ENCODE measurements at regions not wholly inside any gene's neighbourhood (a gene's known extent, or its start where the extent isn't known, plus 50 kb on each side); places are given as distances from the start of the nearest gene placed in this dataset.

GRCh38 chr12:17104801-17105200 is 498.8 kb upstream of the LMO3 start:
- no peak overlapping the region for H3K4me3 ChIP-seq (ENCODE audit: low read depth, low read length)
- TF ChIP-seq, protein P1, sequence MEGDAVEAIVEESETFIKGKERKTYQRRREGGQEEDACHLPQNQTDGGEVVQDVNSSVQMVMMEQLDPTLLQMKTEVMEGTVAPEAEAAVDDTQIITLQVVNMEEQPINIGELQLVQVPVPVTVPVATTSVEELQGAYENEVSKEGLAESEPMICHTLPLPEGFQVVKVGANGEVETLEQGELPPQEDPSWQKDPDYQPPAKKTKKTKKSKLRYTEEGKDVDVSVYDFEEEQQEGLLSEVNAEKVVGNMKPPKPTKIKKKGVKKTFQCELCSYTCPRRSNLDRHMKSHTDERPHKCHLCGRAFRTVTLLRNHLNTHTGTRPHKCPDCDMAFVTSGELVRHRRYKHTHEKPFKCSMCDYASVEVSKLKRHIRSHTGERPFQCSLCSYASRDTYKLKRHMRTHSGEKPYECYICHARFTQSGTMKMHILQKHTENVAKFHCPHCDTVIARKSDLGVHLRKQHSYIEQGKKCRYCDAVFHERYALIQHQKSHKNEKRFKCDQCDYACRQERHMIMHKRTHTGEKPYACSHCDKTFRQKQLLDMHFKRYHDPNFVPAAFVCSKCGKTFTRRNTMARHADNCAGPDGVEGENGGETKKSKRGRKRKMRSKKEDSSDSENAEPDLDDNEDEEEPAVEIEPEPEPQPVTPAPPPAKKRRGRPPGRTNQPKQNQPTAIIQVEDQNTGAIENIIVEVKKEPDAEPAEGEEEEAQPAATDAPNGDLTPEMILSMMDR (IDR thresholded peaks at IDR 0.05; ENCODE audit: borderline replicate concordance, insufficient read depth, low read depth, low read length): no peak

DNA sequence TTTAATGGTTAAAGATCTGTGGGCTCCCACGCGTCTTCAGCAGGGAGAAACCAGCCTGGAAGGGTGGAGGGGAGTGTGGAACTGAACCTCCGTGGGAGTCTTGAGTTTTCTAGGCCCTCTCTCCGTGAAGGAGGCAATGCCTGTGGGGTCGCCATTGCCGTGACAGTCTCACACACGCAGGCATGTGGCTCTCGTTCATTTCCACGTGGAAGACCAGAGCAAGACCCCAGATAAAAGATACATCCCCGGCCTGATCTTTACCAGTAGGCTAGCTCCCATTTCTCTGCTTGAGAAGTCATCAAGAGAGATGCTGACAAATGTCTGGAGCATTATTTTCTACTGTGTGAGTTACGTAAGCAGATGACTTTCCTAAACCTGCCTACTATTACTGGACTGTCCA is 491.7 kb upstream of the LMO3 start:
- no peak overlapping the region for H3K4me3 ChIP-seq (ENCODE audit: low read depth, low read length)
- TF ChIP-seq, protein P1 (IDR thresholded peaks at IDR 0.05; ENCODE audit: borderline replicate concordance, insufficient read depth, low read depth, low read length): no peak

DNA sequence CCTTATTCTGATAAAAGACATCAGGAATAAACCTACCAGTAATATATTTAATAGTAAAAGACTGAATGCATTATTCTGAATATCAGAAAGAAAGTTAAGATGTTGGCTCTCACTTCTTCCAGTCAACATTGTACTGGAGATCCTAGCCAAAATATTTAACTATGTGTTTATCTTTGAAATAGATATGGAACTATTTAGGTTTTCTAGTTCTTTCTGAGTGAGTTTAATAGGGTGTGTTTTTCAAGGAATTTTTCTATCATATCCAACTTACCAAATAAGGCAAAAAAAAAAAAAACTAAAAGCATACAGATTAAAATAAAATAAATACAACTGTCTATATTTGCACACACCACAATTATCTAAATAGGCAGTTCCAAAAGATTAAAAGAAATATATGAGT is 478.9 kb upstream of the LMO3 start:
- no peak overlapping the region for H3K4me3 ChIP-seq (ENCODE audit: low read depth, low read length)
- TF ChIP-seq, protein P1 (IDR thresholded peaks at IDR 0.05; ENCODE audit: borderline replicate concordance, insufficient read depth, low read depth, low read length): no peak

GRCh38 chr12:17079251-17079909 is 473.4 kb upstream of the LMO3 start:
- no peak overlapping the region for H3K4me3 ChIP-seq (ENCODE audit: low read depth, low read length)
- TF ChIP-seq, protein P1 (IDR thresholded peaks at IDR 0.05; ENCODE audit: borderline replicate concordance, insufficient read depth, low read depth, low read length): no peak

- TF ChIP-seq, protein P1 (IDR thresholded peaks at IDR 0.05; ENCODE audit: borderline replicate concordance, insufficient read depth, low read depth, low read length): no peak
Observed at GRCh38 chr12:17077594-17077993, 471.6 kb upstream of the LMO3 start.

GRCh38 chr12:17076811-17077210 is 470.8 kb upstream of the LMO3 start:
- TF ChIP-seq, protein P1 (IDR thresholded peaks at IDR 0.05; ENCODE audit: borderline replicate concordance, insufficient read depth, low read depth, low read length): no peak
- H3K4me3 ChIP-seq (ENCODE audit: low read depth, low read length): no peak overlapping the region

More at GRCh38 chr12:17077594-17077993, 471.6 kb upstream of the LMO3 start:
- no peak overlapping the region for H3K4me3 ChIP-seq (ENCODE audit: low read depth, low read length)

GRCh38 chr12:17076028-17076744 is 470.2 kb upstream of the LMO3 start:
- TF ChIP-seq, protein P1 (IDR thresholded peaks at IDR 0.05; ENCODE audit: borderline replicate concordance, insufficient read depth, low read depth, low read length): no peak
- H3K4me3 ChIP-seq (ENCODE audit: low read depth, low read length): no peak overlapping the region
